HepG2 (cell line): ENCODE measurements at regions not wholly inside any gene's neighbourhood (a gene's known extent, or its start where the extent isn't known, plus 50 kb on each side); places are given as distances from the start of the nearest gene placed in this dataset.

Experiments
- ATAC-seq: fragments of 200-7000 bp; cut with Tn5 transposase; 3 replicates; pipeline ENCODE4 v1.9.1; 2020; ENCODE audit warnings: mild to moderate bottlenecking, moderate library complexity
- BruUV-seq: library from RNA; stranded (reverse); fragments of 400-500 nt; replicated peaks from 2 replicates; lab custom pipeline; 2021; lab: Mats Ljungman, UMichigan
- CTCF ChIA-PET: fragments of 300-600 bp; formaldehyde crosslinking; extraction: SDS; loops from one replicate; lab custom pipeline; 2021; ENCODE audit warnings: low total read pairs, inconsistent platforms, low intra/inter-chr PET ratio; lab: Yijun Ruan, JAX
- POLR2A ChIA-PET: fragments of 350-600 bp; sonication (Branson Sonifier 250); formaldehyde crosslinking; loops from one replicate; lab custom pipeline; 2020; ENCODE audit warnings: antibody characterized with exemption, inconsistent platforms; lab: Yijun Ruan, JAX
- DNase-seq: peaks from one replicate; pipeline ENCODE4 v3.0.0-alpha.2; 2015; ENCODE audit warnings: low spot score
- FAIRE-seq: peaks from 3 replicates; lab custom pipeline; 2011; peaks lifted over from hg19 to GRCh38; lab: Jason Lieb, UNC
- H2AFZ ChIP-seq: one replicate; pipeline ENCODE4 v1.6.1; 2011; ENCODE audit warnings: low read length, inconsistent platforms
- H3K27ac ChIP-seq: fragments of 300-600 bp; 3 replicates; pipeline ENCODE4 v1.8.0; 2011; ENCODE audit warnings: mixed run types, mild to moderate bottlenecking, mixed read lengths, low read length, inconsistent platforms; ENCODE audit not compliant: insufficient read depth; ENCODE audit errors: extremely low read length
- H3K27me3 ChIP-seq, 2 experiments: fragments of 200-600 bp in 1 of 2; 2 replicates in 1 of 2; 3 replicates in 1 of 2; pipeline versions ENCODE4 v1.6.0 to v1.8.0; 2011; ENCODE audit warnings: low read length in 2 of 2, mild to moderate bottlenecking in 2 of 2, moderate library complexity in 2 of 2, inconsistent platforms in 1 of 2; ENCODE audit not compliant: insufficient read depth in 2 of 2, control insufficient read depth in 1 of 2
- H3K36me3 ChIP-seq, 2 experiments: fragments of 200-600 bp in 1 of 2; replicated peaks in 1 of 2; 2 replicates in 1 of 2; 3 replicates in 1 of 2; pipeline versions ENCODE4 v1.5.1 to v1.8.0; 2011; ENCODE audit warnings: low read length in 2 of 2, inconsistent platforms in 1 of 2; ENCODE audit not compliant: insufficient read depth in 2 of 2, control insufficient read depth in 1 of 2
- H3K4me1 ChIP-seq: 2 replicates; pipeline ENCODE4 v1.5.1; 2012; ENCODE audit warnings: low read length, inconsistent platforms; ENCODE audit not compliant: insufficient read depth
- H3K4me2 ChIP-seq: 2 replicates; pipeline ENCODE4 v1.6.0; 2011; ENCODE audit warnings: low read depth, low read length, inconsistent platforms
- H3K4me3 ChIP-seq, 3 experiments: fragments of 200-600 bp in 1 of 3; sonication (generic), shearing (Covaris generic) in 1 of 3; replicated peaks in 1 of 3; 2 replicates each; pipeline ENCODE4 v1.5.1; 2011 to 2016; ENCODE audit warnings: low read length in 3 of 3, inconsistent platforms in 2 of 3, low read depth in 2 of 3, mild to moderate bottlenecking in 2 of 3, control low read depth in 1 of 3, mixed read lengths in 1 of 3; ENCODE audit not compliant: insufficient read depth in 1 of 3
- H3K79me2 ChIP-seq: one replicate; pipeline ENCODE4 v1.6.1; 2011; ENCODE audit warnings: low read length, inconsistent platforms; ENCODE audit not compliant: insufficient read depth
- H3K9ac ChIP-seq: 2 replicates; pipeline ENCODE4 v1.6.0; 2011; ENCODE audit warnings: mild to moderate bottlenecking, low read depth, low read length, inconsistent platforms; ENCODE audit not compliant: insufficient read depth
- H3K9me3 ChIP-seq: 2 replicates; pipeline ENCODE4 v1.5.1; 2012; ENCODE audit warnings: mild to moderate bottlenecking, low read length
- H4K20me1 ChIP-seq: 2 replicates; pipeline ENCODE4 v1.6.0; 2011; ENCODE audit warnings: inconsistent platforms, mild to moderate bottlenecking, low read length, moderate library complexity; ENCODE audit not compliant: insufficient read depth
- ATF1 ChIP-seq: IDR thresholded peaks from 2 replicates; pipeline ENCODE4 v1.6.1; 2016; ENCODE audit warnings: mild to moderate bottlenecking, control low read depth
- BCL3 ChIP-seq: sonication (generic); formaldehyde crosslinking; IDR thresholded peaks from 2 replicates; pipeline ENCODE4 v1.5.1; 2020; ENCODE audit warnings: mild to moderate bottlenecking, missing genetic modification reagents, moderate library complexity
- IKZF1 ChIP-seq: fragments of 450-650 bp; IDR thresholded peaks from 2 replicates; pipeline ENCODE4 v1.7.1; 2016
- KDM2A ChIP-seq: sonication (generic); formaldehyde crosslinking; IDR thresholded peaks from 2 replicates; pipeline ENCODE4 v1.4.0; 2020; ENCODE audit warnings: low read depth, missing genetic modification reagents, borderline replicate concordance
- MLXIP ChIP-seq: sonication (generic); formaldehyde crosslinking; IDR thresholded peaks from 2 replicates; pipeline ENCODE4 v1.9.0; 2021; ENCODE audit warnings: missing genetic modification reagents, borderline replicate concordance
- MTA3 ChIP-seq: sonication (generic); formaldehyde crosslinking; IDR thresholded peaks from 2 replicates; pipeline ENCODE4 v1.4.0; 2020; ENCODE audit warnings: missing genetic modification reagents
- PRMT3 ChIP-seq: sonication (generic); formaldehyde crosslinking; IDR thresholded peaks from 2 replicates; pipeline ENCODE4 v1.8.1; 2022; ENCODE audit warnings: low read depth, mild to moderate bottlenecking, moderate library complexity, missing genetic modification reagents, borderline replicate concordance
- THAP11 ChIP-seq: IDR thresholded peaks from 2 replicates; pipeline ENCODE4 v1.6.1; 2016; ENCODE audit warnings: missing biosample characterization, missing genetic modification reagents
- ZBTB33 ChIP-seq: sonication (generic); formaldehyde crosslinking; IDR thresholded peaks from 2 replicates; pipeline ENCODE4 v1.4.0; 2020; ENCODE audit warnings: missing genetic modification reagents
- ZFP41 ChIP-seq: sonication (generic); formaldehyde crosslinking; IDR thresholded peaks from 2 replicates; pipeline ENCODE4 v1.4.0; 2020; ENCODE audit warnings: mild to moderate bottlenecking, missing genetic modification reagents, borderline replicate concordance
- ZFP82 ChIP-seq: sonication (generic); formaldehyde crosslinking; IDR thresholded peaks from 2 replicates; pipeline ENCODE4 v1.5.1; 2020; ENCODE audit warnings: mild to moderate bottlenecking, missing genetic modification reagents, borderline replicate concordance
- ZFP90 ChIP-seq: sonication (generic); formaldehyde crosslinking; IDR thresholded peaks from 2 replicates; pipeline ENCODE4 v1.8.0; 2022; ENCODE audit warnings: missing genetic modification reagents, mild to moderate bottlenecking, inconsistent platforms, borderline replicate concordance
- ZNF737 ChIP-seq: sonication (generic); formaldehyde crosslinking; IDR thresholded peaks from 2 replicates; pipeline ENCODE4 v1.5.0; 2020; ENCODE audit warnings: missing genetic modification reagents, mild to moderate bottlenecking, borderline replicate concordance
- ZNF781 ChIP-seq: sonication (generic); formaldehyde crosslinking; IDR thresholded peaks from 2 replicates; pipeline ENCODE4 v1.5.1; 2020; ENCODE audit warnings: borderline replicate concordance, mild to moderate bottlenecking, missing genetic modification reagents; ENCODE audit errors: not compliant biosample characterization
- WGBS: methylation state at CpG from one replicate; pipeline ENCODE4 v1.1.6; 2017; ENCODE audit warnings: low lambda C conversion rate; 5-methylcytosine and 5-hydroxymethylcytosine counted together
- in situ Hi-C: cut with HindIII; loops from 2 replicates; pipeline ENCODE4 v1.10.0; 2017; ENCODE audit warnings: low pct_unique_long_range_greater_than_20kb; ENCODE audit not compliant: extremely low pct_ligation_motif_present
- intact Hi-C: fragments of 100-400 bp; cut with micrococcal nuclease; formaldehyde crosslinking; loops from one replicate; pipeline ENCODE4 v1.10.0; 2022; ENCODE audit not compliant: unreplicated experiment
- TF ChIP-seq, protein P1 (sequence below): sonication (generic); formaldehyde crosslinking; IDR thresholded peaks from 2 replicates; pipeline ENCODE4 v1.8.1; 2023; ENCODE audit warnings: missing genetic modification reagents, mild to moderate bottlenecking, borderline replicate concordance
- TF ChIP-seq, protein P2 (sequence below): IDR thresholded peaks from 2 replicates; pipeline ENCODE4 v1.6.1; 2016; ENCODE audit warnings: missing biosample characterization, missing genetic modification reagents, low read depth

DNA sequence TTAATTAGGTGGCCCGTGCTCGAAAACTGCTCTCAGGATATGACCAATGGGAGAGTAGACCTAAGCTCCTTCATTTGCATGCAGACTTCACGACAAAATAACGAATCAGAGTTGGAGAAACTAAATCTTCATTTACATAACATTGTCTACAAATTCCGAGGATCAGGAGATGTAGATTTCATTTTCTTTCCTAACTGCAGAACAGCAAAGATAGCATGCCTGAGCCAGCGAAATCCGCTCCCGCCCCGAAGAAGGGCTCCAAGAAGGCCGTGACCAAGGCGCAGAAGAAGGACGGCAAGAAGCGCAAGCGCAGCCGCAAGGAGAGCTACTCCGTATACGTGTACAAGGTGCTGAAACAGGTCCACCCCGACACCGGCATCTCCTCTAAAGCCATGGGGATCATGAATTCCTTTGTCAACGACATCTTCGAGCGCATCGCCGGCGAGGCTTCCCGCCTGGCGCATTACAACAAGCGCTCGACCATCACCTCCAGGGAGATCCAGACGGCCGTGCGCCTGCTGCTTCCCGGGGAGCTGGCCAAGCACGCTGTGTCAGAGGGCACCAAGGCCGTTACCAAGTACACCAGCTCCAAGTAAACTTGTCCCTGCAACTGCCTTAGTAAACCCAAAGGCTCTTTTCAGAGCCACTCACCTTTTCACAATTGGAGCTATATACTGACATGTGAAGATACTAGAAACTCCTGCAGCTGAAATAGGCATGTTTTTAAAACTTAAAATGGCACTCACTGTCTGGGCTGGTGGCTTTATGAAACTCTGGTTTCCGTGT is 96.5 kb downstream of the HFE start:
- peaks cover 10% of the 10 kb centered on the region for H3K4me1 ChIP-seq
- ChIA-PET POLR2A (interaction anchor here (1.1 to 2.3 kb wide), 2 partner anchors 25 to 59 kb away, joined by 4 to 7 read pairs; a partner anchor contains a TSS), CTCF (no interaction called here)
- DNase-seq (no peak), ATAC-seq (no peak), FAIRE-seq (no peak)
- no peak overlapping the region for H3K9ac ChIP-seq
- H4K20me1 ChIP-seq: no peaks in the 10 kb centered on the region
- in situ Hi-C loops: no loop called here
- no peaks in the 10 kb centered on the region for H3K27me3 ChIP-seq
- H3K36me3 ChIP-seq: no peaks in the 10 kb centered on the region
- H3K27ac ChIP-seq: no peak overlapping the region
- BruUV-seq: no TSS peak
- H2AFZ ChIP-seq: no peak overlapping the region
- H3K79me2 ChIP-seq: no peaks in the 10 kb centered on the region
- intact Hi-C loops: no loop called here
- H3K4me3 ChIP-seq: no peak overlapping the region
- H3K4me2 ChIP-seq: no peak overlapping the region
- H3K9me3 ChIP-seq: no peaks in the 10 kb centered on the region
- 89% methylated on average over 36 of the region's 36 CpGs for WGBS
- TF ChIP-seq BCL3 (CRISPR knock-in tag) (no peak), IKZF1 (no peak), MLXIP (CRISPR knock-in tag) (no peak), THAP11 (CRISPR knock-in tag) (no peak), KDM2A (no peak), ATF1 (CRISPR knock-in tag) (no peak), ZFP82 (no peak), MTA3 (CRISPR knock-in tag) (no peak), ZFP41 (CRISPR knock-in tag) (no peak), ZBTB33 (CRISPR knock-in tag) (no peak), ZNF737 (CRISPR knock-in tag) (no peak), ZNF781 (CRISPR knock-in tag) (no peak), ZFP90 (CRISPR knock-in tag) (no peak), PRMT3 (CRISPR knock-in tag) (no peak)
- TF ChIP-seq, protein P1, sequence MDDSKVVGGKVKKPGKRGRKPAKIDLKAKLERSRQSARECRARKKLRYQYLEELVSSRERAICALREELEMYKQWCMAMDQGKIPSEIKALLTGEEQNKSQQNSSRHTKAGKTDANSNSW: no peak
- TF ChIP-seq, protein P2, sequence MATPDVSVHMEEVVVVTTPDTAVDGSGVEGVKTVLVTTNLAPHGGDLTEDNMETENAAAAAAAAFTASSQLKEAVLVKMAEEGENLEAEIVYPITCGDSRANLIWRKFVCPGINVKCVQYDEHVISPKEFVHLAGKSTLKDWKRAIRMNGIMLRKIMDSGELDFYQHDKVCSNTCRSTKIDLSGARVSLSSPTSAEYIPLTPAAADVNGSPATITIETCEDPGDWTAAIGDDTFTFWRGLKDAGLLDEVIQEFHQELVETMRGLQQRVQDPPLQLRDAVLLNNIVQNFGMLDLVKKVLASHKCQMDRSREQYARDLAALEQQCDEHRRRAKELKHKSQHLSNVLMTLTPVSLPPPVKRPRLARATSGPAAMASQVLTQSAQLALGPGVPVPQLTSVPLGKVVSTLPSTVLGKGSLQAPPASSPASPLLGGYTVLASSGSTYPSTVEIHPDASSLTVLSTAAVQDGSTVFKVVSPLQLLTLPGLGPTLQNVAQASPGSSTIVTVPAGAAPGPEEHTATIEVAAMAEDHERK: no peak
